Cardiac fibroblast (primary cell): ENCODE measurements at regions not wholly inside any gene's neighbourhood (a gene's known extent, or its start where the extent isn't known, plus 50 kb on each side); places are given as distances from the start of the nearest gene placed in this dataset.

Source experiments
- DNase-seq, 2 donors: peaks; one replicate each; pipeline versions ENCODE4 v3.0.0 to v3.0.0-alpha.2; 2010; ENCODE audit warnings: low read depth in 2 of 2
- H3K4me3 ChIP-seq, 2 donors: replicated peaks in 1 of 2; 1 replicate in 1 of 2; 2 replicates in 1 of 2; pipeline ENCODE4 v1.5.1; 2011; ENCODE audit warnings: low read depth in 2 of 2, low read length in 2 of 2, mild to moderate bottlenecking in 2 of 2, moderate library complexity in 1 of 2
- CTCF ChIP-seq: IDR thresholded peaks from one replicate; pipeline ENCODE4 v1.5.1; 2011; ENCODE audit warnings: low read depth, mild to moderate bottlenecking, low read length, inconsistent platforms

- no peak overlapping the region for H3K4me3 ChIP-seq
- no peak for TF ChIP-seq CTCF
- DNase-seq: no peak
These were observed 1379.3 kb upstream of the ACO1 start for GRCh38 chr9:31005086-31005665.

GRCh38 chr9:31013371-31013770, 1371.1 kb upstream of the ACO1 start:
- TF ChIP-seq CTCF: no peak
- H3K4me3 ChIP-seq: no peak overlapping the region
- DNase-seq: no peak

GRCh38 chr9:31023847-31024246, 1360.6 kb upstream of the ACO1 start:
- H3K4me3 ChIP-seq: no peak overlapping the region
- DNase-seq: no peak
- no peak for TF ChIP-seq CTCF

- DNase-seq: no peak
These were observed 1356.8 kb upstream of the ACO1 start for GRCh38 chr9:31027678-31028077.

GRCh38 chr9:31028137-31028536, 1356.3 kb upstream of the ACO1 start:
- no peak for DNase-seq
- no peak for TF ChIP-seq CTCF
- no peak overlapping the region for H3K4me3 ChIP-seq

More at GRCh38 chr9:31027678-31028077, 1356.8 kb upstream of the ACO1 start:
- no peak overlapping the region for H3K4me3 ChIP-seq
- TF ChIP-seq CTCF: no peak

- TF ChIP-seq CTCF: no peak
- H3K4me3 ChIP-seq: no peak overlapping the region
- DNase-seq: peak; percentile 6 to 52
These were observed 1353.7 kb upstream of the ACO1 start for GRCh38 chr9:31030741-31031202.

GRCh38 chr9:31032206-31032605, 1352.2 kb upstream of the ACO1 start:
- no peak for DNase-seq
- H3K4me3 ChIP-seq: no peak overlapping the region
- no peak for TF ChIP-seq CTCF
